HepG2 (cell line): ENCODE measurements at regions not wholly inside any gene's neighbourhood (a gene's known extent, or its start where the extent isn't known, plus 50 kb on each side); places are given as distances from the start of the nearest gene placed in this dataset.

Experiments
- GPN1 ChIP-seq: sonication (generic); formaldehyde crosslinking; IDR thresholded peaks from 2 replicates; pipeline ENCODE4 v1.5.1; 2020; ENCODE audit warnings: missing genetic modification reagents, borderline replicate concordance
- KLF16 ChIP-seq, 2 experiments: sonication (generic) in 1 of 2; formaldehyde crosslinking in 1 of 2; IDR thresholded peaks; 2 replicates each; pipeline versions ENCODE4 v1.6.1 to v1.8.0; 2016 to 2023; ENCODE audit warnings: missing genetic modification reagents in 2 of 2, missing compliant biosample characterization in 1 of 2
- KMT2B ChIP-seq: IDR thresholded peaks from 2 replicates; pipeline ENCODE4 v1.6.1; 2016; ENCODE audit warnings: missing genetic modification reagents, missing compliant biosample characterization
- WIZ ChIP-seq: sonication (generic); formaldehyde crosslinking; IDR thresholded peaks from 2 replicates; pipeline ENCODE4 v1.5.1; 2020; ENCODE audit warnings: mild to moderate bottlenecking, missing genetic modification reagents
- ZFP36 ChIP-seq: fragments of 150-350 bp; IDR thresholded peaks from 2 replicates; pipeline ENCODE4 v1.6.1; 2018; ENCODE audit warnings: borderline replicate concordance, low read length, low read depth; ENCODE audit not compliant: partially characterized antibody
- ZFX ChIP-seq: sonication (generic); formaldehyde crosslinking; IDR thresholded peaks from 2 replicates; pipeline ENCODE4 v1.4.0; 2020; ENCODE audit warnings: mild to moderate bottlenecking, low read depth, missing genetic modification reagents, moderate library complexity
- ZFY ChIP-seq: sonication (generic); formaldehyde crosslinking; IDR thresholded peaks from 2 replicates; pipeline ENCODE4 v1.4.0; 2020; ENCODE audit warnings: missing genetic modification reagents
- ZNF564 ChIP-seq: sonication (generic); formaldehyde crosslinking; IDR thresholded peaks from 2 replicates; pipeline ENCODE4 v1.8.1; 2023; ENCODE audit warnings: mild to moderate bottlenecking, missing genetic modification reagents
- TF ChIP-seq, protein P1 (sequence below): sonication (generic); formaldehyde crosslinking; IDR thresholded peaks from 2 replicates; pipeline ENCODE4 v1.5.0; 2020; ENCODE audit warnings: mild to moderate bottlenecking, missing genetic modification reagents, moderate library complexity
- TF ChIP-seq, protein P2 (sequence below): sonication (generic); formaldehyde crosslinking; IDR thresholded peaks from 2 replicates; pipeline ENCODE4 v1.9.0; 2021; ENCODE audit warnings: missing genetic modification reagents, borderline replicate concordance
- TF ChIP-seq, protein P3 (sequence below): sonication (generic); formaldehyde crosslinking; IDR thresholded peaks from 2 replicates; pipeline ENCODE4 v1.8.1; 2022; ENCODE audit warnings: mild to moderate bottlenecking, missing genetic modification reagents
- TF ChIP-seq, protein P4 (sequence below): sonication (generic); formaldehyde crosslinking; IDR thresholded peaks from 2 replicates; pipeline ENCODE4 v1.8.1; 2023; ENCODE audit warnings: mild to moderate bottlenecking, inconsistent platforms, moderate library complexity, missing genetic modification reagents, borderline replicate concordance

DNA sequence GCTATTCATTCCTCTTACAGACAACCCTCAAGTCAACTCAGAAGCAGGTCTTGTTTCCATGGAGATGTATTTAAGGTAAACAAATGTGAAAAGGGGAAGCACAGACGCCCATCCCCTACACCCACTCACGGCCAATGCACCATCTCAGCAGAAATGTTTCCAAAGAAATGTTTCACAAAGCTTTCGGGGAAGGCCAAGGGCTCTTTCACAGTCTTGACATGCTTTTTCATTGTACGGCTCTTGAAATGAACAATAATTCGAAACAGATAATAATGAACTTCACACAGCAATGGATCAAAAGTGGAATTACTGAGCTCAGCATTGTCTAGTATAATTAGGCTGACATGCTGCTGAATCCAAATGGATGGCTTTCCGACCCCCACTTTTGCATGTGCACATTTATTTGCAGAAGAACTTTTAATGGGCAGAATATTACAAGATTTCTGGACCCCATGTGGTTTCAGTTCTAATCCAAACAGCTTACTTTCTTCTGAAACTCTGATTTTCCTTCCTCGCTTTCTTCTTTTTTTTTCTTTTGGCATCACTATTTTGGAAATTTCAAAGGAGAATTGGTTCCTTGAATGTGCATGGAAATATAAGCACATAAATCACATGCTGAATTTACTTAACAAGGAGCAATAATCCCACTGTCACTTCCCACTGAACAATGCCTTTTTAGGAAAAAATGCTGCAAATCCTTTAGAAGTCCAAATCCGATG lies 160.9 kb downstream of the SMIM20 start:
- TF ChIP-seq, protein P1, sequence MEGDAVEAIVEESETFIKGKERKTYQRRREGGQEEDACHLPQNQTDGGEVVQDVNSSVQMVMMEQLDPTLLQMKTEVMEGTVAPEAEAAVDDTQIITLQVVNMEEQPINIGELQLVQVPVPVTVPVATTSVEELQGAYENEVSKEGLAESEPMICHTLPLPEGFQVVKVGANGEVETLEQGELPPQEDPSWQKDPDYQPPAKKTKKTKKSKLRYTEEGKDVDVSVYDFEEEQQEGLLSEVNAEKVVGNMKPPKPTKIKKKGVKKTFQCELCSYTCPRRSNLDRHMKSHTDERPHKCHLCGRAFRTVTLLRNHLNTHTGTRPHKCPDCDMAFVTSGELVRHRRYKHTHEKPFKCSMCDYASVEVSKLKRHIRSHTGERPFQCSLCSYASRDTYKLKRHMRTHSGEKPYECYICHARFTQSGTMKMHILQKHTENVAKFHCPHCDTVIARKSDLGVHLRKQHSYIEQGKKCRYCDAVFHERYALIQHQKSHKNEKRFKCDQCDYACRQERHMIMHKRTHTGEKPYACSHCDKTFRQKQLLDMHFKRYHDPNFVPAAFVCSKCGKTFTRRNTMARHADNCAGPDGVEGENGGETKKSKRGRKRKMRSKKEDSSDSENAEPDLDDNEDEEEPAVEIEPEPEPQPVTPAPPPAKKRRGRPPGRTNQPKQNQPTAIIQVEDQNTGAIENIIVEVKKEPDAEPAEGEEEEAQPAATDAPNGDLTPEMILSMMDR (CRISPR knock-in tag), result no peak
- TF ChIP-seq ZFX (CRISPR knock-in tag) (no peak), KMT2B (no peak), GPN1 (CRISPR knock-in tag) (no peak), KLF16 (CRISPR knock-in tag; IDR thresholded peaks at IDR 0.05) (no peak), ZNF564 (no peak), ZFY (no peak), ZFP36 (no peak), WIZ (CRISPR knock-in tag) (no peak)
- TF ChIP-seq, protein P2, sequence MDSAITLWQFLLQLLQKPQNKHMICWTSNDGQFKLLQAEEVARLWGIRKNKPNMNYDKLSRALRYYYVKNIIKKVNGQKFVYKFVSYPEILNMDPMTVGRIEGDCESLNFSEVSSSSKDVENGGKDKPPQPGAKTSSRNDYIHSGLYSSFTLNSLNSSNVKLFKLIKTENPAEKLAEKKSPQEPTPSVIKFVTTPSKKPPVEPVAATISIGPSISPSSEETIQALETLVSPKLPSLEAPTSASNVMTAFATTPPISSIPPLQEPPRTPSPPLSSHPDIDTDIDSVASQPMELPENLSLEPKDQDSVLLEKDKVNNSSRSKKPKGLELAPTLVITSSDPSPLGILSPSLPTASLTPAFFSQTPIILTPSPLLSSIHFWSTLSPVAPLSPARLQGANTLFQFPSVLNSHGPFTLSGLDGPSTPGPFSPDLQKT, result no peak
- TF ChIP-seq, protein P3, sequence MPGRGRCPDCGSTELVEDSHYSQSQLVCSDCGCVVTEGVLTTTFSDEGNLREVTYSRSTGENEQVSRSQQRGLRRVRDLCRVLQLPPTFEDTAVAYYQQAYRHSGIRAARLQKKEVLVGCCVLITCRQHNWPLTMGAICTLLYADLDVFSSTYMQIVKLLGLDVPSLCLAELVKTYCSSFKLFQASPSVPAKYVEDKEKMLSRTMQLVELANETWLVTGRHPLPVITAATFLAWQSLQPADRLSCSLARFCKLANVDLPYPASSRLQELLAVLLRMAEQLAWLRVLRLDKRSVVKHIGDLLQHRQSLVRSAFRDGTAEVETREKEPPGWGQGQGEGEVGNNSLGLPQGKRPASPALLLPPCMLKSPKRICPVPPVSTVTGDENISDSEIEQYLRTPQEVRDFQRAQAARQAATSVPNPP, result no peak
- TF ChIP-seq, protein P4, sequence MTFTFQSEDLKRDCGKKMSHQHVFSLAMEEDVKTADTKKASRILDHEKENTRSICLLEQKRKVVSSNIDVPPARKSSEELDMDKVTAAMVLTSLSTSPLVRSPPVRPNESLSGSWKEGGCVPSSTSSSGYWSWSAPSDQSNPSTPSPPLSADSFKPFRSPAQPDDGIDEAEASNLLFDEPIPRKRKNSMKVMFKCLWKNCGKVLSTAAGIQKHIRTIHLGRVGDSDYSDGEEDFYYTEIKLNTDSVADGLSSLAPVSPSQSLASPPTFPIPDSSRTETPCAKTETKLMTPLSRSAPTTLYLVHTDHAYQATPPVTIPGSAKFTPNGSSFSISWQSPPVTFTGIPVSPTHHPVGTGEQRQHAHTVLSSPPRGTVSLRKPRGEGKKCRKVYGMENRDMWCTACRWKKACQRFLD (CRISPR knock-in tag), result no peak
